Islet precursor cell (in vitro differentiated cells): ENCODE measurements at regions not wholly inside any gene's neighbourhood (a gene's known extent, or its start where the extent isn't known, plus 50 kb on each side); places are given as distances from the start of the nearest gene placed in this dataset.
A peak's percentile ranks its signal among the peaks of the same experiment; 100 is the strongest.
"Not testable (repeated sequence)": the region's sequence is repeated elsewhere in the genome, so short reads cannot be mapped to it uniquely, and the experiment has no call there.

Experiments
- DNase-seq: peaks from one replicate; pipeline ENCODE4 v3.0.0-alpha.2; 2018

GRCh38 chrX:39791691-39792090 lies 306.1 kb downstream of the BCOR start:
- no peak for DNase-seq

GRCh38 chrX:39795605-39796004 lies 302.2 kb downstream of the BCOR start:
- DNase-seq = no peak

- no peak for DNase-seq
These were observed 300.9 kb downstream of the BCOR start for GRCh38 chrX:39796856-39797255.

- not testable (repeated sequence) for DNase-seq
These were observed 299.3 kb downstream of the BCOR start for GRCh38 chrX:39798488-39798887.

- no peak for DNase-seq
These were observed 295.4 kb downstream of the BCOR start for GRCh38 chrX:39802354-39802753.

GRCh38 chrX:39802908-39803307 lies 294.9 kb downstream of the BCOR start:
- DNase-seq = no peak

- DNase-seq = no peak
These were observed 292.7 kb downstream of the BCOR start for GRCh38 chrX:39805022-39805421.

- no peak for DNase-seq
These were observed 291.9 kb downstream of the BCOR start for GRCh38 chrX:39805825-39806224.

- peak; percentile 92 for DNase-seq
These were observed 289.3 kb downstream of the BCOR start for GRCh38 chrX:39808471-39808917.

- no peak for DNase-seq
These were observed 288.4 kb downstream of the BCOR start for GRCh38 chrX:39809331-39809730.

GRCh38 chrX:39810901-39811300 lies 286.9 kb downstream of the BCOR start:
- no peak for DNase-seq

GRCh38 chrX:39811376-39811775 lies 286.4 kb downstream of the BCOR start:
- no peak for DNase-seq

- DNase-seq = no peak
These were observed 284.0 kb downstream of the BCOR start for GRCh38 chrX:39813631-39814277.

- no peak for DNase-seq
These were observed 283.4 kb downstream of the BCOR start for GRCh38 chrX:39814391-39814790.

GRCh38 chrX:39815631-39816030 lies 282.1 kb downstream of the BCOR start:
- no peak for DNase-seq

GRCh38 chrX:39816871-39817731 lies 280.7 kb downstream of the BCOR start:
- DNase-seq = no peak

GRCh38 chrX:39817754-39818470 lies 279.8 kb downstream of the BCOR start:
- DNase-seq = peak; percentile 70

GRCh38 chrX:39818750-39819149 lies 279.0 kb downstream of the BCOR start:
- DNase-seq = peak; percentile 66

GRCh38 chrX:39819921-39820849 lies 277.6 kb downstream of the BCOR start:
- DNase-seq = peak; percentile 87

- DNase-seq = peak; percentile 91
These were observed 276.6 kb downstream of the BCOR start for GRCh38 chrX:39820938-39821708.

GRCh38 chrX:39821709-39822095 lies 276.1 kb downstream of the BCOR start:
- DNase-seq = no peak
